ENCODE measurements at regions not wholly inside any gene's neighbourhood (a gene's known extent, or its start where the extent isn't known, plus 50 kb on each side); places are given as distances from the start of the nearest gene placed in this dataset.

GRCh38 chr5:63050916-63051315 is 472.3 kb downstream of the LRRC70 start:
- no peaks in the 10 kb centered on the region for H3K27me3 ChIP-seq (replicated peaks; ENCODE audit: insufficient read depth)
- no peaks in the 10 kb centered on the region for H3K4me1 ChIP-seq (ENCODE audit: control insufficient read depth in 1 of 2, low read depth in 2 of 2)
- H3K27ac ChIP-seq, result no peak overlapping the region
- ATAC-seq (ENCODE audit: insufficient number of reproducible peaks, low FRiP score, low read depth) (no peak), DNase-seq (ENCODE audit: low spot score) (no peak)
- H3K36me3 ChIP-seq, result no peaks in the 10 kb centered on the region
- no peak overlapping the region for H3K4me3 ChIP-seq
- TF ChIP-seq, protein P1, sequence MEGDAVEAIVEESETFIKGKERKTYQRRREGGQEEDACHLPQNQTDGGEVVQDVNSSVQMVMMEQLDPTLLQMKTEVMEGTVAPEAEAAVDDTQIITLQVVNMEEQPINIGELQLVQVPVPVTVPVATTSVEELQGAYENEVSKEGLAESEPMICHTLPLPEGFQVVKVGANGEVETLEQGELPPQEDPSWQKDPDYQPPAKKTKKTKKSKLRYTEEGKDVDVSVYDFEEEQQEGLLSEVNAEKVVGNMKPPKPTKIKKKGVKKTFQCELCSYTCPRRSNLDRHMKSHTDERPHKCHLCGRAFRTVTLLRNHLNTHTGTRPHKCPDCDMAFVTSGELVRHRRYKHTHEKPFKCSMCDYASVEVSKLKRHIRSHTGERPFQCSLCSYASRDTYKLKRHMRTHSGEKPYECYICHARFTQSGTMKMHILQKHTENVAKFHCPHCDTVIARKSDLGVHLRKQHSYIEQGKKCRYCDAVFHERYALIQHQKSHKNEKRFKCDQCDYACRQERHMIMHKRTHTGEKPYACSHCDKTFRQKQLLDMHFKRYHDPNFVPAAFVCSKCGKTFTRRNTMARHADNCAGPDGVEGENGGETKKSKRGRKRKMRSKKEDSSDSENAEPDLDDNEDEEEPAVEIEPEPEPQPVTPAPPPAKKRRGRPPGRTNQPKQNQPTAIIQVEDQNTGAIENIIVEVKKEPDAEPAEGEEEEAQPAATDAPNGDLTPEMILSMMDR (IDR thresholded peaks at IDR 0.05), result no peak
- no peaks in the 10 kb centered on the region for H3K9me3 ChIP-seq

DNA sequence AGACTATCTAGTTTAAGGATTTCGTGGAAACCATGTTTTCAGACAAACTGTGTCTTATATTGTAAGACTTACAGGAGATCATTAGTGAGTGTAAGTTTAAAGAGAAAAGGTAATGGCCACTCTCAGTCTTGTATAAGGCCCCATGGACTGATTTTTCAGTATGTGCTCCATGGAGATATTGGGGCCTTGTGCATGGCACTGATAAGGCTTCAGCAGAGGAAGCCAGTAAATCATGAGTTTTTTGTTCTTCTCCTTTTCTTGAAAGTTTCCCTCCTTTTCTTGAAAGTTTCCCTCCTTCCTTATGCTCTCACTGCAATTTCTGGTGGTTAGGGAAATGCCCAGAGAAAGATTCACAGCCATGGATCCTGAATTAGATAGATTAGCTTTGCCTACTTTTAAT is 471.3 kb downstream of the LRRC70 start:
- H3K9me3 ChIP-seq, result no peaks in the 10 kb centered on the region
- no peak for DNase-seq (ENCODE audit: low spot score)
- ATAC-seq (ENCODE audit: insufficient number of reproducible peaks, low FRiP score, low read depth), result no peak
- no peaks in the 10 kb centered on the region for H3K36me3 ChIP-seq
- no peak overlapping the region for H3K4me3 ChIP-seq
- H3K27me3 ChIP-seq (replicated peaks; ENCODE audit: insufficient read depth), result no peaks in the 10 kb centered on the region
- TF ChIP-seq, protein P1 (IDR thresholded peaks at IDR 0.05), result no peak
- H3K27ac ChIP-seq, result no peak overlapping the region
- H3K4me1 ChIP-seq (ENCODE audit: control insufficient read depth in 1 of 2, low read depth in 2 of 2), result no peaks in the 10 kb centered on the region

DNA sequence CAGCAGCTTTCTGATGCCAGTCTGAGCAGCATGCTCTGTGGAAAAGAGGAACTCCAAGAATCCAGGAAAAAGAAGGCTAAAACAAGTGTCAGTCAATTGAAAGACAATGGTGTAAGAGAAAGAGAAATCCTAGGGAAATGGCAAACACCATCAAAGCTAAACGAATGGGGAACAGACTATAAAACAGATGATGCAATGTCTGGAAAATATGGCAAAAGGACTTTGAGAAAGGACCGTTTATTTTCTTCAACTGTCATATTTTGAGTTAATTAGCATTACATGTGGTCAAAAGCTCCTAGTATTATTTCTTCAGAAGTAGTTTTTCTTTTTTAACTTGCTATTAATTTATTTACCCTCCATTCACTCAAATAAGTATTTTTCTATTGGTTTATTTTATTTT is 465.2 kb downstream of the LRRC70 start:
- ATAC-seq (ENCODE audit: insufficient number of reproducible peaks, low FRiP score, low read depth) (no peak), DNase-seq (ENCODE audit: low spot score) (no peak)
- Histone ChIP-seq H3K4me3 (no peak overlapping the region), H3K36me3 (no peaks in the 10 kb centered on the region), H3K27me3 (replicated peaks; ENCODE audit: insufficient read depth) (no peaks in the 10 kb centered on the region), H3K9me3 (no peaks in the 10 kb centered on the region), H3K27ac (no peak overlapping the region), H3K4me1 (ENCODE audit: control insufficient read depth in 1 of 2, low read depth in 2 of 2) (no peaks in the 10 kb centered on the region)
- TF ChIP-seq, protein P1 (IDR thresholded peaks at IDR 0.05), result no peak

- Histone ChIP-seq H3K4me1 (ENCODE audit: control insufficient read depth in 1 of 2, low read depth in 2 of 2) (no peaks in the 10 kb centered on the region), H3K27ac (no peak overlapping the region), H3K9me3 (peaks cover 13% of the 10 kb centered on the region), H3K4me3 (no peak overlapping the region), H3K36me3 (no peaks in the 10 kb centered on the region), H3K27me3 (replicated peaks; ENCODE audit: insufficient read depth) (no peaks in the 10 kb centered on the region)
- ATAC-seq (ENCODE audit: insufficient number of reproducible peaks, low FRiP score, low read depth) (no peak), DNase-seq (ENCODE audit: low spot score) (no peak)
- TF ChIP-seq, protein P1 (IDR thresholded peaks at IDR 0.05), result no peak
Measured at GRCh38 chr5:63032343-63032742, 453.7 kb downstream of the LRRC70 start.

- Histone ChIP-seq H3K27me3 (replicated peaks; ENCODE audit: insufficient read depth) (no peaks in the 10 kb centered on the region), H3K27ac (no peak overlapping the region), H3K4me1 (ENCODE audit: control insufficient read depth in 1 of 2, low read depth in 2 of 2) (peaks cover 0 to 7% of the 10 kb centered on the region in 2 donors), H3K36me3 (no peaks in the 10 kb centered on the region), H3K9me3 (peaks cover 13% of the 10 kb centered on the region), H3K4me3 (no peak overlapping the region)
- TF ChIP-seq, protein P1 (IDR thresholded peaks at IDR 0.05), result no peak
- DNase-seq (ENCODE audit: low spot score) (no peak), ATAC-seq (ENCODE audit: insufficient number of reproducible peaks, low FRiP score, low read depth) (no peak)
Measured at GRCh38 chr5:63029891-63030290, 451.3 kb downstream of the LRRC70 start.
